IgD-negative memory B cell (primary cell): ENCODE measurements at regions not wholly inside any gene's neighbourhood (a gene's known extent, or its start where the extent isn't known, plus 50 kb on each side); places are given as distances from the start of the nearest gene placed in this dataset.

Experiments
- H3K27ac Mint-ChIP-seq, 3 donors: one replicate each; pipeline ENCODE4 v1.8.0; 2020 to 2022; ENCODE audit warnings: mild to moderate bottlenecking in 3 of 3, mixed read lengths in 3 of 3, moderate library complexity in 1 of 3
- H3K27me3 Mint-ChIP-seq: one replicate; pipeline ENCODE4 v1.8.0; 2021; ENCODE audit warnings: mixed read lengths
- H3K36me3 Mint-ChIP-seq: one replicate; pipeline ENCODE4 v1.8.0; 2020; ENCODE audit warnings: mild to moderate bottlenecking, mixed read lengths
- H3K4me1 Mint-ChIP-seq, 3 donors: one replicate each; pipeline ENCODE4 v1.8.0; 2020 to 2022; ENCODE audit warnings: mixed read lengths in 3 of 3, mild to moderate bottlenecking in 1 of 3
- H3K4me3 Mint-ChIP-seq, 4 donors: one replicate each; pipeline ENCODE4 v1.8.0; 2020 to 2022; ENCODE audit warnings: mild to moderate bottlenecking in 4 of 4, mixed read lengths in 4 of 4, moderate library complexity in 3 of 4
- H3K9me3 Mint-ChIP-seq, 3 donors: one replicate each; pipeline ENCODE4 v1.8.0; 2020 to 2021; ENCODE audit warnings: mixed read lengths in 3 of 3, mild to moderate bottlenecking in 1 of 3

- Mint-ChIP-seq H3K4me3 (no peak overlapping the region), H3K27ac (no peak overlapping the region), H3K9me3 (peaks cover 1 to 6% (median 1%) of the 10 kb centered on the region in 3 donors), H3K27me3 (no peaks in the 10 kb centered on the region), H3K36me3 (no peaks in the 10 kb centered on the region), H3K4me1 (peaks cover 0 to under 1% (median 0%) of the 10 kb centered on the region in 3 donors)
These were observed 287.2 kb downstream of the RNF144B start for GRCh38 chr6:18674346-18674745.

GRCh38 chr6:18675881-18676280 lies 288.7 kb downstream of the RNF144B start:
- H3K9me3 Mint-ChIP-seq: peaks cover 1 to 13% (median 3%) of the 10 kb centered on the region in 3 donors
- H3K27me3 Mint-ChIP-seq: no peaks in the 10 kb centered on the region
- H3K36me3 Mint-ChIP-seq: no peaks in the 10 kb centered on the region
- no peak overlapping the region for H3K27ac Mint-ChIP-seq
- H3K4me3 Mint-ChIP-seq: no peak overlapping the region
- peaks cover 0 to 1% (median 0%) of the 10 kb centered on the region in 3 donors for H3K4me1 Mint-ChIP-seq

- Mint-ChIP-seq H3K4me3 (no peak overlapping the region), H3K9me3 (peaks cover 1 to 13% (median 3%) of the 10 kb centered on the region in 3 donors), H3K27me3 (no peaks in the 10 kb centered on the region), H3K4me1 (peaks cover 0 to 1% (median 0%) of the 10 kb centered on the region in 3 donors), H3K36me3 (no peaks in the 10 kb centered on the region), H3K27ac (no peak overlapping the region)
These were observed 289.4 kb downstream of the RNF144B start for GRCh38 chr6:18676548-18676947.

GRCh38 chr6:18680842-18681241 lies 293.7 kb downstream of the RNF144B start:
- H3K27me3 Mint-ChIP-seq: no peaks in the 10 kb centered on the region
- peaks cover 3 to 13% (median 4%) of the 10 kb centered on the region in 3 donors for H3K9me3 Mint-ChIP-seq
- H3K4me1 Mint-ChIP-seq: peaks cover 0 to 1% (median 0%) of the 10 kb centered on the region in 3 donors
- H3K27ac Mint-ChIP-seq: no peak overlapping the region
- H3K36me3 Mint-ChIP-seq: no peaks in the 10 kb centered on the region
- H3K4me3 Mint-ChIP-seq: no peak overlapping the region

GRCh38 chr6:18681832-18682503 lies 294.8 kb downstream of the RNF144B start:
- H3K27ac Mint-ChIP-seq: no peak overlapping the region
- peaks cover 3 to 13% (median 4%) of the 10 kb centered on the region in 3 donors for H3K9me3 Mint-ChIP-seq
- H3K4me1 Mint-ChIP-seq: peaks cover 0 to 1% (median 0%) of the 10 kb centered on the region in 3 donors
- no peaks in the 10 kb centered on the region for H3K27me3 Mint-ChIP-seq
- H3K36me3 Mint-ChIP-seq: no peaks in the 10 kb centered on the region
- no peak overlapping the region for H3K4me3 Mint-ChIP-seq

GRCh38 chr6:18684343-18684742 lies 297.2 kb downstream of the RNF144B start:
- H3K4me3 Mint-ChIP-seq: no peak overlapping the region
- no peaks in the 10 kb centered on the region for H3K36me3 Mint-ChIP-seq
- H3K9me3 Mint-ChIP-seq: peaks cover 2 to 7% (median 3%) of the 10 kb centered on the region in 3 donors
- peaks cover 0 to 1% (median 0%) of the 10 kb centered on the region in 3 donors for H3K4me1 Mint-ChIP-seq
- H3K27ac Mint-ChIP-seq: no peak overlapping the region
- no peaks in the 10 kb centered on the region for H3K27me3 Mint-ChIP-seq

GRCh38 chr6:18692929-18693685 lies 306.0 kb downstream of the RNF144B start:
- no peaks in the 10 kb centered on the region for H3K9me3 Mint-ChIP-seq
- H3K4me3 Mint-ChIP-seq: no peak overlapping the region
- no peaks in the 10 kb centered on the region for H3K36me3 Mint-ChIP-seq
- no peak overlapping the region for H3K27ac Mint-ChIP-seq
- H3K27me3 Mint-ChIP-seq: no peaks in the 10 kb centered on the region
- H3K4me1 Mint-ChIP-seq: no peaks in the 10 kb centered on the region

GRCh38 chr6:18693881-18694280 lies 306.7 kb downstream of the RNF144B start:
- Mint-ChIP-seq H3K9me3 (no peaks in the 10 kb centered on the region), H3K4me1 (no peaks in the 10 kb centered on the region), H3K36me3 (no peaks in the 10 kb centered on the region), H3K27ac (no peak overlapping the region), H3K4me3 (no peak overlapping the region), H3K27me3 (no peaks in the 10 kb centered on the region)

- no peaks in the 10 kb centered on the region for H3K27me3 Mint-ChIP-seq
- H3K36me3 Mint-ChIP-seq: no peaks in the 10 kb centered on the region
- H3K9me3 Mint-ChIP-seq: peaks cover 0 to 4% (median 0%) of the 10 kb centered on the region in 3 donors
- no peak overlapping the region for H3K4me3 Mint-ChIP-seq
- no peaks in the 10 kb centered on the region for H3K4me1 Mint-ChIP-seq
- no peak overlapping the region for H3K27ac Mint-ChIP-seq
These were observed 316.4 kb downstream of the RNF144B start for GRCh38 chr6:18703546-18703945.

- Mint-ChIP-seq H3K9me3 (peaks cover 0 to 3% (median 2%) of the 10 kb centered on the region in 3 donors), H3K27ac (no peak overlapping the region), H3K4me1 (no peaks in the 10 kb centered on the region), H3K36me3 (no peaks in the 10 kb centered on the region), H3K4me3 (no peak overlapping the region), H3K27me3 (peaks cover 2% of the 10 kb centered on the region)
These were observed 320.7 kb downstream of the RNF144B start for GRCh38 chr6:18707714-18708439.

- H3K36me3 Mint-ChIP-seq: peaks cover 2% of the 10 kb centered on the region
- no peaks in the 10 kb centered on the region for H3K4me1 Mint-ChIP-seq
- H3K27ac Mint-ChIP-seq: no peak overlapping the region
- H3K27me3 Mint-ChIP-seq: peaks cover 2% of the 10 kb centered on the region
- no peak overlapping the region for H3K4me3 Mint-ChIP-seq
- peaks cover 5 to 6% (median 5%) of the 10 kb centered on the region in 3 donors for H3K9me3 Mint-ChIP-seq
These were observed 325.4 kb downstream of the RNF144B start for GRCh38 chr6:18712595-18712994.

GRCh38 chr6:18720075-18720474 lies 332.9 kb downstream of the RNF144B start:
- Mint-ChIP-seq H3K4me3 (no peak overlapping the region), H3K27me3 (no peaks in the 10 kb centered on the region), H3K36me3 (peaks cover 2% of the 10 kb centered on the region), H3K9me3 (peaks cover 0 to 4% (median 1%) of the 10 kb centered on the region in 3 donors), H3K4me1 (no peaks in the 10 kb centered on the region), H3K27ac (no peak overlapping the region)

- no peaks in the 10 kb centered on the region for H3K9me3 Mint-ChIP-seq
- no peak overlapping the region for H3K27ac Mint-ChIP-seq
- H3K4me3 Mint-ChIP-seq: no peak overlapping the region
- H3K4me1 Mint-ChIP-seq: no peaks in the 10 kb centered on the region
- H3K36me3 Mint-ChIP-seq: no peaks in the 10 kb centered on the region
- H3K27me3 Mint-ChIP-seq: no peaks in the 10 kb centered on the region
These were observed 336.9 kb downstream of the RNF144B start for GRCh38 chr6:18724056-18724455.

GRCh38 chr6:18725449-18725848 lies 338.3 kb downstream of the RNF144B start:
- H3K4me1 Mint-ChIP-seq: no peaks in the 10 kb centered on the region
- no peaks in the 10 kb centered on the region for H3K36me3 Mint-ChIP-seq
- H3K27me3 Mint-ChIP-seq: no peaks in the 10 kb centered on the region
- no peaks in the 10 kb centered on the region for H3K9me3 Mint-ChIP-seq
- H3K4me3 Mint-ChIP-seq: no peak overlapping the region
- H3K27ac Mint-ChIP-seq: no peak overlapping the region

GRCh38 chr6:18733921-18734550 lies 346.9 kb downstream of the RNF144B start:
- Mint-ChIP-seq H3K27me3 (no peaks in the 10 kb centered on the region), H3K4me1 (no peaks in the 10 kb centered on the region), H3K36me3 (no peaks in the 10 kb centered on the region), H3K4me3 (no peak overlapping the region), H3K9me3 (peaks cover 0 to 7% (median 6%) of the 10 kb centered on the region in 3 donors), H3K27ac (no peak overlapping the region)
